ENCODE measurements at regions not wholly inside any gene's neighbourhood (a gene's known extent, or its start where the extent isn't known, plus 50 kb on each side); places are given as distances from the start of the nearest gene placed in this dataset.

- TF ChIP-seq, protein P1, sequence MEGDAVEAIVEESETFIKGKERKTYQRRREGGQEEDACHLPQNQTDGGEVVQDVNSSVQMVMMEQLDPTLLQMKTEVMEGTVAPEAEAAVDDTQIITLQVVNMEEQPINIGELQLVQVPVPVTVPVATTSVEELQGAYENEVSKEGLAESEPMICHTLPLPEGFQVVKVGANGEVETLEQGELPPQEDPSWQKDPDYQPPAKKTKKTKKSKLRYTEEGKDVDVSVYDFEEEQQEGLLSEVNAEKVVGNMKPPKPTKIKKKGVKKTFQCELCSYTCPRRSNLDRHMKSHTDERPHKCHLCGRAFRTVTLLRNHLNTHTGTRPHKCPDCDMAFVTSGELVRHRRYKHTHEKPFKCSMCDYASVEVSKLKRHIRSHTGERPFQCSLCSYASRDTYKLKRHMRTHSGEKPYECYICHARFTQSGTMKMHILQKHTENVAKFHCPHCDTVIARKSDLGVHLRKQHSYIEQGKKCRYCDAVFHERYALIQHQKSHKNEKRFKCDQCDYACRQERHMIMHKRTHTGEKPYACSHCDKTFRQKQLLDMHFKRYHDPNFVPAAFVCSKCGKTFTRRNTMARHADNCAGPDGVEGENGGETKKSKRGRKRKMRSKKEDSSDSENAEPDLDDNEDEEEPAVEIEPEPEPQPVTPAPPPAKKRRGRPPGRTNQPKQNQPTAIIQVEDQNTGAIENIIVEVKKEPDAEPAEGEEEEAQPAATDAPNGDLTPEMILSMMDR (conservative IDR thresholded peaks at IDR 0.05; ENCODE audit: low read depth in 2 of 2): no peak
- TF ChIP-seq EZH2 (IDR thresholded peaks at IDR 0.05; ENCODE audit: low read depth, unreplicated experiment) (no peak), POLR2AphosphoS5 (IDR thresholded peaks at IDR 0.05; ENCODE audit: low read depth) (no peak)
- TF ChIP-seq, protein P2, sequence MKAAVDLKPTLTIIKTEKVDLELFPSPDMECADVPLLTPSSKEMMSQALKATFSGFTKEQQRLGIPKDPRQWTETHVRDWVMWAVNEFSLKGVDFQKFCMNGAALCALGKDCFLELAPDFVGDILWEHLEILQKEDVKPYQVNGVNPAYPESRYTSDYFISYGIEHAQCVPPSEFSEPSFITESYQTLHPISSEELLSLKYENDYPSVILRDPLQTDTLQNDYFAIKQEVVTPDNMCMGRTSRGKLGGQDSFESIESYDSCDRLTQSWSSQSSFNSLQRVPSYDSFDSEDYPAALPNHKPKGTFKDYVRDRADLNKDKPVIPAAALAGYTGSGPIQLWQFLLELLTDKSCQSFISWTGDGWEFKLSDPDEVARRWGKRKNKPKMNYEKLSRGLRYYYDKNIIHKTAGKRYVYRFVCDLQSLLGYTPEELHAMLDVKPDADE (IDR thresholded peaks at IDR 0.05): no peak
Observed at GRCh38 chr13:43978688-43979087, 99.0 kb downstream of the LACC1 start.
